GM18517 (cell line): ENCODE measurements at regions not wholly inside any gene's neighbourhood (a gene's known extent, or its start where the extent isn't known, plus 50 kb on each side); places are given as distances from the start of the nearest gene placed in this dataset.

Experiments
- ATAC-seq: cut with Tn5 transposase; IDR thresholded peaks from one replicate; pipeline ENCODE4 v1.9.1; 2021; ENCODE audit warnings: mild to moderate bottlenecking, moderate library complexity; ENCODE audit not compliant: unreplicated experiment

GRCh38 chr4:163748449-163748848 lies 254.0 kb downstream of the TMA16 start:
- no peak for ATAC-seq

- ATAC-seq: peak; percentile 72
Observed at GRCh38 chr4:163755013-163755412, 260.5 kb downstream of the TMA16 start.

- ATAC-seq: no peak
Observed at GRCh38 chr4:163757219-163757618, 262.7 kb downstream of the TMA16 start.

- no peak for ATAC-seq
Observed at GRCh38 chr4:163758032-163758431, 263.5 kb downstream of the TMA16 start.

GRCh38 chr4:163762741-163763140 lies 268.3 kb downstream of the TMA16 start:
- no peak for ATAC-seq

- no peak for ATAC-seq
Observed at GRCh38 chr4:163764569-163764968, 270.1 kb downstream of the TMA16 start.

GRCh38 chr4:163768014-163768413 lies 273.5 kb downstream of the TMA16 start:
- no peak for ATAC-seq

- no peak for ATAC-seq
Observed at GRCh38 chr4:163772238-163772637, 277.7 kb downstream of the TMA16 start.

GRCh38 chr4:163773940-163774339 lies 279.4 kb downstream of the TMA16 start:
- ATAC-seq: no peak

GRCh38 chr4:163776957-163777356 lies 282.5 kb downstream of the TMA16 start:
- ATAC-seq: no peak

GRCh38 chr4:163781726-163782125 lies 287.2 kb downstream of the TMA16 start:
- ATAC-seq: no peak

GRCh38 chr4:163790231-163790630 lies 295.7 kb downstream of the TMA16 start:
- no peak for ATAC-seq

GRCh38 chr4:163795885-163796284 lies 301.4 kb downstream of the TMA16 start:
- ATAC-seq: no peak

GRCh38 chr4:163804001-163804400 lies 309.5 kb downstream of the TMA16 start:
- ATAC-seq: no peak

GRCh38 chr4:163806653-163807052 lies 312.2 kb downstream of the TMA16 start:
- ATAC-seq: no peak

- ATAC-seq: no peak
Observed at GRCh38 chr4:163808011-163808410, 313.5 kb downstream of the TMA16 start.

GRCh38 chr4:163810755-163811154 lies 316.3 kb downstream of the TMA16 start:
- peak; percentile 38 for ATAC-seq

GRCh38 chr4:163815776-163816175 lies 321.3 kb downstream of the TMA16 start:
- peak; percentile 86 for ATAC-seq

- no peak for ATAC-seq
Observed at GRCh38 chr4:163816494-163816893, 322.0 kb downstream of the TMA16 start.

GRCh38 chr4:163818673-163819072 lies 324.2 kb downstream of the TMA16 start:
- ATAC-seq: no peak

GRCh38 chr4:163833669-163834068 lies 339.2 kb downstream of the TMA16 start:
- no peak for ATAC-seq

GRCh38 chr4:163846008-163846407 lies 351.5 kb downstream of the TMA16 start:
- ATAC-seq: no peak

- ATAC-seq: no peak
Observed at GRCh38 chr4:163852246-163852645, 357.8 kb downstream of the TMA16 start.

- ATAC-seq: no peak
Observed at GRCh38 chr4:163857903-163858302, 363.4 kb downstream of the TMA16 start.
